HG02610 (cell line): ENCODE measurements at regions not wholly inside any gene's neighbourhood (a gene's known extent, or its start where the extent isn't known, plus 50 kb on each side); places are given as distances from the start of the nearest gene placed in this dataset.
"Not testable (repeated sequence)": the region's sequence is repeated elsewhere in the genome, so short reads cannot be mapped to it uniquely, and the experiment has no call there.

Experiments
- ATAC-seq: cut with Tn5 transposase; IDR thresholded peaks from one replicate; pipeline ENCODE4 v1.9.1; 2021; ENCODE audit warnings: mild to moderate bottlenecking, moderate library complexity; ENCODE audit not compliant: unreplicated experiment

DNA sequence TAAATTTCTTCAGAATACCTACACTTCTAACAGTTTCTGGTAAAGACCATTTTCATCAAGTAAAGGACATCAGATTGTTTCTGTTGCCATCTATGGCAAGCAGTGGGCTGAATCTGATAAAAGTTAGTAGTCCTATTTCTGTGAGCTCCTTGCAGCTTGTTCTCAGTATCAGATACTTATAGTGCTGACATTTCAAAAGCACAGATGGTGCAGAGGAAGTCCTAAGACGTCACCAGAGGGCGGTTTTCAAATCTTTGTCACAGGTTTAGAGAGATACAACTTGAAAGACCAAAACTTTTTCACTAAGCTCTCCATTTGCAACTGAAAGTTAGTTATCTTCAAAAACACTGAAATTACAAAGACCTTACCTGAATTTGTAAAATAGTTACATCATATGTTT lies 719.8 kb downstream of the SLITRK1 start:
- ATAC-seq: no peak

DNA sequence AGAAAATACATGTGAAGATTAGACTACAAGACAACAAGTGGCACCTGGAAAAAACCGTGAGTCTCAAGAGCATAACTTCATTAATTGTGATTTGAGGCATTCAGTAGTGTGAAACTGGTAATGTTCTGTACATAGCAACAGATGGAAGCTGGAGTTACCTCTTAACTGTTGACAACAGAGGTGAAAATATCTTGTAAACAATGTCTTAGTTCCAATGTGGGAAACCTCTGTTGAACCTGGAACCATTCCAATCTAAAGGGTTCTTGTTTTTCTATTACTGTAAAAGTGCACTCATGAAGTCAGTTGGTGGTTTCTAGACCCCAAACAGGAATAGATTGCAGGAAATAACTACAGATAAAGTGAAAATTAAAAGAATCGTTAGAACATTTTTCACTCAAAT lies 728.4 kb downstream of the SLITRK1 start:
- ATAC-seq: no peak

DNA sequence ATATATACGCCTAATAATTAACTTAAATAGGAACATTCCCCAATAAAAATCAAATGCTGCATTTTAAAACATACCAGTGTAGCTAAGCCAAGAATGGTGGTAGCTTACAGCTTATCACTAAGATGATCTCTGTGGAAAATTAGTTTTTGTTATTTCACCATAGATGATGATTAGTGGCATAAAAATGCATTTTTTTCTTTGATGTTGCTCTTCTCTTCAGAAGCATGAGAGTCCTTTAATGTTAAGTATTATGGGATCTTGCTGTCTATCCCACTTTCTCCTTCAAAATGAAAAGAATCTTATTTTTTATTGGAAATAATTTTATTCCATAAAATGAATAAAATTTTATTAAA lies 731.0 kb downstream of the SLITRK1 start:
- no peak for ATAC-seq

DNA sequence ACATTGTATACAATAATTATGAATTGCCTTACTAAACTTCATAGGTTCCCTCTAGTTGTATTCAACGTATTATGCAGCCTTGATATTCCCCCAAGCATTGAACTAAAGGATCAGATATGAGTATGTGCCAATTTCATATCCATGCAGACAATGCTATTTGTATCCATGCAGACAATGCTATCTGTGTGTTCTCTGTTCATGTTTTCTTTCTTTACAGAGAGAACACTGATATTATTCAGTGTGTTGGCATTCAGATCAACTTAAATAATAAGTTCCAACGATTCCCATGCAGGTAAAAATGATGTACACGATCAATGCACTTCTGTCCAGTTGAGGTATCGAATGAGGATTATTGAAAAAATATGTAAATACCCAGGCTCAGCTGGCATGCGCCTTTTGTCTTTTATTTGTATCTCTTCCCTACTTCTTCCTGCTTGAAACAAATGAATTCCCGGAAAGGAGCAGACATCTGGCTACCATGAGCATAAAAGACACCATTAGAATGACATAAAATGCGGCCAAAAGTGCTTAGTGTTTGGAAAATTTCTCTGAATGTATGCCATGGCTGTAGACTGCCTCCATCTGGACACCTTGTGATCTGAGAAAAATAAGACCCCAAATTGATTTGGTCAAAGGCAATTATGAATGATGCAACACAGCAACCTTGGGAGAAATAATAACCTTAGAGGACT lies 731.5 kb downstream of the SLITRK1 start:
- ATAC-seq: no peak

DNA sequence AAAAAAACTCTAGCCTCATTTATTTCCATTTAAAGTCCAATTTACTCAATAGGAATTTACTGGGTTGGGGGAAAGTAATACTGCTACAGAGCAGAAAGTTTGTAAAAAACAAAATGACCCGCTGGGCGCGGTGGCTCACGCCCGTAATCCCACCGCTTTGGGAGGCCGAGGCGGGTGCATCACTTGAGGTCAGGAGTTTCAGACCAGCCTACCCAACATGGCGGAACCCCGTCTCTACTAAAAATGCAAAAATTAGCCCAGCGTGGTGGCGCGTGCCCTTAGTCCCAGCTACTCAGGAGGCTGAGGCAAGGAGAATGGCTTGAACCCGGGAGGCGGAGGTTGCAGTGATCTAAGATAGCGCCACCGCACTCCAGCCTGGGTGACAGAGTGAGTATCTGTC lies 745.6 kb downstream of the SLITRK1 start:
- no peak for ATAC-seq

DNA sequence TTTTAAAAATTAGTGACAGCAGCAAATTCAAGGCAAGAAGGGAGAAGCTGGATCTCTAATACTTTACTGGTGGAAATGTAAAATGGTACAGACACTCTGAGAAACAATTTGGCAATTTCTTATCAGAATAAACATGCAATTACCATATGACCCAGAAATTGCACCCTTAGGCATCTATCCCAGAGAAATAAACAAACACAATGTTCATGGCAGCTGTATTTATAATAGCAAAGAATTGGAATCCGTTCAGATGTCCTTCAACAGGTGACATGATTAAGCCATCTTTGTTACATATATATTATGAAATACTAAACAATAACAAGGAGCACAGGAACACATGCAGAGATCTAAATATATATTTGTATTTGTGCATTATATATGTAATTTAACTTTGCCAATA lies 756.5 kb downstream of the SLITRK1 start:
- no peak for ATAC-seq

DNA sequence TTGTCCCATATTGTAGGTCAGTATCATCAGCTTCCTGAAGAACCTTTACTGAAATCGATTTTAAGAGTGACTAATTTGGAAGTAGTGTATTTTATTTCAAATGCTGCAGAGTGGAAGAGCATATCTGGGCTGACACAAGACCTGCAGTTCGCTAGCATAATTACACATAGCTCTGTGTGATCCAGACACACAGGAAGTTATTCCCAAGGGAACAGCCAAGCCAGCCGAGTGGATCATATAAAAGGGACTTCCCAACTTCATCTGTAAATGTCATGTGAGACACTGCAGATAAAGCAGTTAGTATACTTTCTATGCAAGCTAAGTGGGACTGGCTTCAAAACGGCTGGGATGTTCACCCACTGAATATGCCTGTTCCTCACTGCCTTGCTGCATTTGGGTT lies 760.4 kb downstream of the SLITRK1 start:
- no peak for ATAC-seq

DNA sequence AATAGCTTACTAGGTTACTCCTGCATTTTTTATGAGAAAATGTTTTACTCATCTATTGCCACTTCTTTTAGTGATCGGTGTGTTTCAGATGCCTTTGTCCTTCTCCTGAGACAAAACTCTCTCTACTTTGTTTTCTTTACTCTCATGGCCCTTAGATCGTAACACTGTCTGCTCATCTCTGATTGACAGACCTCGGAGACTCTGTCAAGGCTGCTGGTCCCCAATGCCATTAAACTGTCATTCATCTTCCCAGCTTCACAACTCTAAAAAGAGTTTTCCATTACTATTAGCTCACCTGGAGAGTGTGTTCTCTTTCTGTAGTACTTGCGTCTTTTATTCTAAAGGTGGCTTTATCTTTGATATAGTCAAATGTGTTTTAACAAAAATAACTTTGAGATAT lies 765.2 kb downstream of the SLITRK1 start:
- no peak for ATAC-seq

DNA sequence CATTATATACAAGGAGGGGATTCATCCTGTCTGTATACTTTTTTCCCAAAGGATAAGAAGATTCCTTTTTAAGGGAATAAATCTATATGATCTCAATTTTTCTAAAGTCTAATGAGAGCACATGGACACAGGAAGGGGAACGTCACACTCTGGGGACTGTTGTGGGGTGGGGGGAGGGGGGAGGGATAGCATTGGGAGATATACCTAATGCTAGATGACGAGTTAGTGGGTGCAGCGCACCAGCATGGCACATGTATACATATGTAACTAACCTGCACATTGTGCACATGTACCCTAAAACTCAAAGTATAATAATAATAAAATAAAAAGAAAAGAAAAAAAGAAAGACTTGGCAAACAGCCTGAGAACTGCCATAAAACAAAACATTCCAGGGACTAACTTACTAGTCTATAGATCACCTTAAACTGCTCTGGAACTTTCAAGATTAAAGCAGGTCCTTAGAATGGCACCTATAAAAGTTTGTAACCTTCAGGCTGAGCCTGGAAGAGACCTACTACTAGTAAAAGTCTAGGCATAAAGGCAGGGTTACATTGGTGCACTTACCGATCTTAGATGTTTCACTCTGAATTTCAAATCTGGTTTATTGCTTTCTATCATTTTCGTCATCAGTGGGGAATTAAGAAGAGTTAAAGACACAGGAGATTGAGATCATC lies 780.6 kb downstream of the SLITRK1 start:
- ATAC-seq: not testable (repeated sequence)

DNA sequence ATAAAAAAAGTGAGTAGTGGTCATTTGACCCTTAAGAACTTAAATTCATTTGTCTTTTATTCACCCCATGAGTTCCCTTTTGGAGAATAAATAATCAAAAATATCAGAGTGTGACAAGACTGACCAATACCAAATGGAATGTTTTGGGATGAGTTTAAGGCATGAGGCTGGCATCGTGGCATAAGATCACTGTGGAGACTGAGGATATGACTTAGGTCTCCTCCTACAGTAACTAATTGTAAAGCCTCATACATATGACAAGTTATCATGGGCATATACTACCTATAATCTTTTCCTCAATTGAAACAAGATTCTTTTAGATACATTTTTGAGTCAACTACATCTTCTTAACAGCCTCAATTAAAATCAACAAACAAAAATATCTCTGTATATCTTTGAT lies 782.0 kb downstream of the SLITRK1 start:
- ATAC-seq: no peak

DNA sequence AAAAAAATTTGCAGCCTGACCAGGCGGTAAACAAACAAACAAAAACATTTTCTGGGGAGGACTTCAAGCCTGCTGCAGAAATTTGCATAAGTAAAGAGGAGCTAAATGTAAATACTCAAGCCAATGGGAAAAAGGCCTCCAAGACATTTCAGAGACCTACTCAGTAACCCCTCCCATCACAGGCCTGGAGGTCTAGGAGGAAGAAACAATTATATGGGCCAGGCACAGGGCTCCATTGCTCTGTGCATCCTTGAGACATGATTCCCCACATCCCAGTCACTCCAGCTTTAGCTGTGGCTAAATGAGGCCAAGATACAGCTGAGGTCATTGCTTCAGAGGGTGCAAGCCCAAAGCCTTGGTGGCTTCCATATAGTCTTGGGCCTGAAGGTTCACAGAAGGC lies 793.4 kb downstream of the SLITRK1 start:
- no peak for ATAC-seq

DNA sequence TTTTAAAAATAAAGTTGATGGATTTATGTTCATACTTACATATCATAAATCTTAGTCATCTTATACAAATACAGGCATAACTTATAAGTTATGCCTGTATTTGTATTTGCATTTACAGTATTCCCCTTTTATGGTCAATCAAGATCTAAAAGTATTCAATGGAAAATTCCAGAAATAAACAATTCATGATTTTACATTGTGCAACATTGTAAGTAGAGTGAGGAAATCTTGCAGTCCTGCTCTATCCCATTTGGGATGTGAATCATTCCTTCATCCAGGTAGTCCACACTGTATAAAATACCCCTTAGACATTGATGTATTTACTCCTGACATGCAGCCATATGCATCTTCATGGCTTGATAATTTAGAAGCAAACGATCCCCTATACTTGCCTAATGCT lies 795.3 kb downstream of the SLITRK1 start:
- ATAC-seq: no peak

DNA sequence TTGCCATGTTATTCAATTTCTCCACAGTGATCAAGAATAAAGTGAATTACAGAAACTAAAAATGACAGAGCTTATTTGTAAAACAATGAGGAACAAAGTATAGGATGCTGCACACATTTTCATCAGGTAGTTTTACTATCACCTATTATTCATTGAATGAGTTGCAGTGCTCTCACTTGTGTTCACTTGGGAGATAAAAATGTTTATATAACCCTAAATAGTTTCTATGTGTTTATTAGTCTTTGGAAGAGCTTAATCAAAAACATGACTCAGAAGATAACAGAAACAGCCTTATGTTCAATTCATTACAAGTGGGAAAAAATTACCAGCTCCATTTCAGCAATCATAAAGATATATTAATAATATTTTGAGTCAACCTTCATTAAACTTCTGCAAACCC lies 796.2 kb downstream of the SLITRK1 start:
- no peak for ATAC-seq

DNA sequence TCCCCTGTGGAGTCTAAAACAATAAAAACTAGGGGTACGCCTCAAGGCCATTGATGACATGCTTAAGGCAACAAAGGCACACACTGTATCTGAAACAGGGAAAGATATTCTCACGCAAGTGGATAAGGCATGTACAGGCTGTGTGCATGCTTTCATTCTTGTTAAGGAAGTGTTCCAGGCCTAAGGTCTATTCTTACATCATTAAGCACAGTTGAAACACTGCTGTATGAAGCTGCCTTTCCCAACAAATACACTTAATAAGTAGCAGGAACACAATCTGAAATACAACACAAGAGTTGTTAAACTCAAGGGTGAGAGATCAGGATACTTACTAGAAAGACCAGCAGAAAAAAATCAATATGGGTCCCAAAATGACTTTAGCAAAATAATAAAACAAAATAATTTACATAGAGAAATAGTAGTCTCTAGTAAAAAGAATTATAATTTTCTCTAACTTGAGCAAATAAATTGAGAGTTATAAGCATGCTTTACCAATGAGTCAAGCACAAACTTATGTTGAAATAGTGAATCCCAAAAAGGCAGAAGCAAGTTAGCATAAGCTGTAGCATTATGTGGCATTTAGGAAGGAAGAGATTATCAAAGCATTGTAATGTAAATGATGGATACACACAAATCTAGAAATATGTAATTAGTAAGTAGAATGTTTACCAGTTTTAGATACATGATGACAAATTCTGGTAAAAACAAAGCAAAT lies 796.9 kb downstream of the SLITRK1 start:
- no peak for ATAC-seq

DNA sequence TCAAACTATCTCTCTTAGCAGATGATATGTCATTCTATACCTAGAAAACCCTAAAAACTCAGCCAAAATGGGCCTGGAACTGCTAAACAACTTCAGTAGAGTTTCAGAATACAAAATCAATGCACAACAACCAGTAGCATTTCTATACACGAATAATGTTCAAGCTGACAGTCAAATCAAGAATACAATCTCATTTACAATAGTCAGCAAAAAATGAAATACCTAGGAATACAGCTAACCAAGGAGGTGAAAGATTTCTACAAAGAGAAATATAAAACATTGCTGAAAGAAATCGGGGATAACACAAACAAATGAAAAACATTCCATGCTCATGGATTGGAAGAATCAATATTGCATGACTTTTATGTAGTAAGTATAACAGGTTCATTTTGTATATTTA lies 804.8 kb downstream of the SLITRK1 start:
- no peak for ATAC-seq

DNA sequence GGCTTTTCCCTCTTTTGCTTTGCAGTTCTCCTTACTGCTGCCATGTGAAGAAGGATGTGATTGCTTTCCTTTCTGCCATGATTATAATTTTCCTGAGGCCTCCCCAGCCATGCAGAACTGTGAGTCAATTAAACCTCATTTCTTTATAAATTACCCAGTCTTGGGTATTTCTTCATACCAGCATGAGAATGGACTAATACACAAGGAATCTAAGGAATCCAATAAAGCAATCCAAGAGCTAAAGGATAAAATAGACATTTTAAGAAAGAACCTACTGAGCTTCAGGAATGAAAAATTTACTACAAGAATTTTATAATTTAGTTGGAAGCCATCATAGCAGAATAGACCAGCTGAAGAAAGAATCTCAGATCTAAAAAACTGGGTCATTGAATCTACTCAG lies 808.3 kb downstream of the SLITRK1 start:
- ATAC-seq: not testable (repeated sequence)

DNA sequence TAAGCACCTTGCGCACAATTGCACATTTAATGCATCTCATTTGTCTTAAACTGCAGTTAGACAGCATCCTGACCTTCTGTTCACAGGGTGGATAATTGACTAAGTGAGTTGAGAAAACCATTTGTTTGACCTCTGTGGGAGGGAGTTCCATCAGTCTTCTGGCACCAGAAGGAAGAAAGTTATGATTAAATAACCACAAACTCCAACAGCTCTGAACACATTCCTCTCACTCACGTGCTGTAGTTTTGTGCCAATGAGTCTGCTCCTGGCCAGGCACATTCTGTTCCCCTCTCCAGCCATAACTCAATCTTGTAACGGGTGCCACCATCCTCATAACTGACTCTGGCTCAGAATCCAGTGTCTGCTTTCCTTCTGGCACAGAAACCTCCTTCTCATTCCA lies 817.2 kb downstream of the SLITRK1 start:
- no peak for ATAC-seq

DNA sequence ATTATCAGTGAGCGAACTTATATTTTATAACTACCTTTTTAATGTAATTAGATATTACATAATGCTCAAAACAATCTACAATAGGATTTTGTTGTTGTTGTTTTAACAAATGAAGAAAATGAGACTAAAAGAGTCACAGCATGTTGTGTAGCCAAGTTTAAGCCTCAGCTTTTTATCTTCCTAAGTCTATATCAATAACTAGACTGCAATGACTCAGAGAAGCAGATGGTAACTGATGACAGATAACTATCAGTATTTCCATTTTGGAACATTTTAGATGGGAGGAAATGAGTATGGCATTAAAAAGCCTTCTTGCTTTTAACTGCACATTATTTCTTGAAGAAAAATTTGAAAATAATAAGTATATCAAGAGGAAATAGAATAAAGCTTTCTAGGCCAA lies 825.2 kb downstream of the SLITRK1 start:
- no peak for ATAC-seq

DNA sequence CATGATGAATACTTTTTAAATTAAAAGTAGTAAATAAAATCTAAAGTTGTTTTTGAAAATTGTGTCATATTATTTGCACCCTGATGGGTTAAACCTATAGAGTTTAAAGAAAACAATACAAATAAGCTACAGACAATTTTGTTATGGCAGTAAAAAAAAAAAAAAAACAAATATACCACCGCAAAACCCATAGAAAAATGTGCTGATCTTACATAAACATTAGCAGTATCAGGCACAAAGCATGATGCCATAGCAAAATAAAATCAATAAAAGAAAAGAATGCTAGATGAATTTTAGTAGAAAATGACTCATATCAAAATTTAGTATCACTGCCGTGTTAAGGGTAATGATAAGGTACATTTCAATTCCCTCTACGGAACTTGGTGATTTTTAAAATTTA lies 826.0 kb downstream of the SLITRK1 start:
- no peak for ATAC-seq

DNA sequence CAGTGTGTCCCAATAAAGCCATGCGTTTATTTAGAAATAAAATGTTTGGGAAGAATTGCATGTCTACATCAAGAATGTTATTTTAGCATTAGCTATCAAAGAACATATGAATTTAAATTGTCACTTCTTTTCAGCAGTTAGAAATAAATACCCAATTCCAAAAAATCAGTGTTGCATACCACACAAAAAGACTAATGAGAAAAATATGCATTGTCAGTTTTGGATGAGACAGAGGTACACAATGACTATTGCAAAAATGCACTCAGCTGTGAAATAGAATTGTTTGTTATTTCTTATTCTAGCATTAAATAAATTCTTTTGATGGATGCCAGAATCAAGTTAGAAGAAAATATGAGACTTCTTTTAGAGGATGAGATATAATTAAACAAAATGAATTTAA lies 833.9 kb downstream of the SLITRK1 start:
- ATAC-seq: no peak

DNA sequence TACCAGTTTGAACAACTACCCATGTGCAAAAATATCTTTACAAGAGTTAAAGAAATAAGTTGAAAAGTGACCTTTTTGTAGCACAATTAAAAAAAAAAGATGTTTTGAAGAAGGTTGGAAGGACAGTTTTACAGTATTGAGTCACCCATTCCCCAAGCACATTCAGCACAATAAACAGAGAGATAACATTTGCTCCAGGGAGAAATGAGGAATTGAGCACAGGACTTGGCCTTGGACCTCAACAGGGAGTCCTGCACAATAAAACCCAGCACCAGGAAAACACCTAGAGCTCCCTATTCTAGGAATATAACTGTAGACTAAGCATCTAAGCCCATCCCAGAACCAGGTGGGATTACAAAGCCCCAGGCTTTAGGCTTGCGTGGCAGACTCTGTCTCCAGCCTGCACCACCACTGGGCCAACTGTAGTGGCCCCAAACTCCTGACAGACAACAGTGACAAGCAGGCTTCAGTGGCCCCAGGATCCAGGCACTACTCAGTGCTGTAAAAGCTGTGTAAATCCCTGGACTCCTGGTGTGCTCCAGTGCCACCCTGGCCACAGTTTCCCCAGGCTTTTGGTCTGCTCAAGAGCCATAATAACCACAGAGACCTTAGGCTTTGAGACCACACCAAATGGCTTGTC lies 857.2 kb downstream of the SLITRK1 start:
- no peak for ATAC-seq

DNA sequence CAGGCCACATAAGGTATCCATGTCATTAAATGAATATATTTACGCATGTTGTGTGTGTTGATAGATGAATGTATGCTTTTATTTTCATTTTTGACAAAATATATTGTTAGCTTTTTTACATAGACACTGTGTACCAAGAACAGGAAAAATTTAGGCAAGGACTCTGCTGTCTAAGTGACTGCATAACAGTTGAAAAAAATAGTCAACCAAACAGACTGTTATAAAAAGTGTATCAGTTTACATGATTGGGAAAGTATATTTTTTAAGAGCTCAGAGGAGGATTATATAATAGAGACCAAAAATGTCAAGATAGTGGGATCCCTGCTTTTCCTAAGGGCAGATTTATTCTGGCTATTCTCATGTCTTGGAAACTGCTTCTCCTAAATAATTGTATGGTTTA lies 858.0 kb downstream of the SLITRK1 start:
- no peak for ATAC-seq
